Thyroid gland (tissue), 4 donors: ENCODE measurements at regions not wholly inside any gene's neighbourhood (a gene's known extent, or its start where the extent isn't known, plus 50 kb on each side); places are given as distances from the start of the nearest gene placed in this dataset.

Experiments
- CTCF ChIP-seq, 6 experiments: fragments of 200-600 bp in 3 of 6; fragments of 450-650 bp in 3 of 6; sonication (generic) in 3 of 6; IDR thresholded peaks; one replicate each; pipeline ENCODE4 v1.5.1; 2016 to 2019; ENCODE audit warnings: antibody characterized with exemption in 6 of 6, mild to moderate bottlenecking in 2 of 6, inconsistent platforms in 1 of 6, moderate library complexity in 1 of 6
- POLR2A ChIP-seq, 2 donors: fragments of 450-650 bp; IDR thresholded peaks; one replicate each; pipeline ENCODE4 v1.6.1; 2017; ENCODE audit warnings: antibody characterized with exemption in 2 of 2, mild to moderate bottlenecking in 2 of 2, moderate library complexity in 1 of 2

GRCh38 chr4:13296986-13297385 lies 187.2 kb downstream of the RAB28 start:
- TF ChIP-seq CTCF (IDR thresholded peaks at IDR 0.05) (no peak), POLR2A (IDR thresholded peaks at IDR 0.05) (no peak)
